ENCODE measurements at regions not wholly inside any gene's neighbourhood (a gene's known extent, or its start where the extent isn't known, plus 50 kb on each side); places are given as distances from the start of the nearest gene placed in this dataset.

DNA sequence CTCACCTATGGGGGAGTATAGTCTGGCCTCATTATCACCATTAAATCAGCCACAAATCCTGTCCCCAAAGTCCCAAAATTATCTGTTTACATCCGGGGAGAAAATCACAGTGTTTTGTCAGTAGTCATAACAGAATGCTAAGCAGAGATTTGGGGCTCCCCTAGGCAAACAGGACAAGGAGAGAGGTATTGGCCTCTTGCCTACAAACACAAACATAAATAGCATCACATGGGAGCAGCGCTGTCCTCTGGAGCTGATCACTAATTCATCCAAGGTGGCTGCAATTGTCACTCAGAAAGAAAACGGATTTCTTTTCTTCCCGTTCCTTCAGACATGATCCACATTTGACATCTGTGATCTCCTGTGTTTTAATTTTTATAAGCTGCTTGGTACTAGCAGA, 1028.1 kb downstream of the NTRK3 start:
- TF ChIP-seq POLR2AphosphoS5 (IDR thresholded peaks at IDR 0.05; ENCODE audit: borderline replicate concordance, low read depth, low read length) = no peak
- no peak for TF ChIP-seq EZH2 (IDR thresholded peaks at IDR 0.05)
- TF ChIP-seq FOXP2 (optimal IDR thresholded peaks at IDR 0.05; ENCODE audit: control extremely low read depth, extremely low read length, insufficient read depth) = no peak
- no peak for DNase-seq (ENCODE audit: low read depth, low spot score)
- Histone ChIP-seq H3K27ac (no peak overlapping the region), H3K36me3 (ENCODE audit: insufficient read depth, low read length) (no peaks in the 10 kb centered on the region), H3K4me3 (no peak overlapping the region), H3K9ac (ENCODE audit: insufficient read length) (no peak overlapping the region), H3K9me3 (ENCODE audit: low read depth, low read length) (no peaks in the 10 kb centered on the region)

- H3K36me3 ChIP-seq (ENCODE audit: insufficient read depth, low read length) = no peaks in the 10 kb centered on the region
- TF ChIP-seq EZH2 (IDR thresholded peaks at IDR 0.05) (no peak), POLR2AphosphoS5 (IDR thresholded peaks at IDR 0.05; ENCODE audit: borderline replicate concordance, low read depth, low read length) (no peak), FOXP2 (optimal IDR thresholded peaks at IDR 0.05; ENCODE audit: control extremely low read depth, extremely low read length, insufficient read depth) (no peak)
- no peak overlapping the region for H3K27ac ChIP-seq
- no peak overlapping the region for H3K4me3 ChIP-seq
- H3K9ac ChIP-seq (ENCODE audit: insufficient read length) = no peak overlapping the region
- DNase-seq (ENCODE audit: low read depth, low spot score) = no peak
- no peaks in the 10 kb centered on the region for H3K9me3 ChIP-seq (ENCODE audit: low read depth, low read length)
These were observed 1028.7 kb downstream of the NTRK3 start for GRCh38 chr15:87227846-87228245.

GRCh38 chr15:87225436-87225835, 1031.1 kb downstream of the NTRK3 start:
- Histone ChIP-seq H3K9me3 (ENCODE audit: low read depth, low read length) (no peaks in the 10 kb centered on the region), H3K9ac (ENCODE audit: insufficient read length) (no peak overlapping the region), H3K27ac (no peak overlapping the region), H3K36me3 (ENCODE audit: insufficient read depth, low read length) (no peaks in the 10 kb centered on the region), H3K4me3 (no peak overlapping the region)
- TF ChIP-seq FOXP2 (optimal IDR thresholded peaks at IDR 0.05; ENCODE audit: control extremely low read depth, extremely low read length, insufficient read depth) (no peak), POLR2AphosphoS5 (IDR thresholded peaks at IDR 0.05; ENCODE audit: borderline replicate concordance, low read depth, low read length) (no peak), EZH2 (IDR thresholded peaks at IDR 0.05) (no peak)
- no peak for DNase-seq (ENCODE audit: low read depth, low spot score)

- H3K9me3 ChIP-seq (ENCODE audit: low read depth, low read length) = no peaks in the 10 kb centered on the region
- H3K9ac ChIP-seq (ENCODE audit: insufficient read length) = no peak overlapping the region
- H3K27ac ChIP-seq = no peak overlapping the region
- no peak for DNase-seq (ENCODE audit: low read depth, low spot score)
- TF ChIP-seq EZH2 (IDR thresholded peaks at IDR 0.05) (no peak), FOXP2 (optimal IDR thresholded peaks at IDR 0.05; ENCODE audit: control extremely low read depth, extremely low read length, insufficient read depth) (no peak), POLR2AphosphoS5 (IDR thresholded peaks at IDR 0.05; ENCODE audit: borderline replicate concordance, low read depth, low read length) (no peak)
- H3K4me3 ChIP-seq = no peak overlapping the region
- no peaks in the 10 kb centered on the region for H3K36me3 ChIP-seq (ENCODE audit: insufficient read depth, low read length)
These were observed 1032.1 kb downstream of the NTRK3 start for GRCh38 chr15:87224404-87224803.

- Histone ChIP-seq H3K9ac (ENCODE audit: insufficient read length) (no peak overlapping the region), H3K9me3 (ENCODE audit: low read depth, low read length) (no peaks in the 10 kb centered on the region), H3K27ac (no peak overlapping the region), H3K4me3 (no peak overlapping the region), H3K36me3 (ENCODE audit: insufficient read depth, low read length) (no peaks in the 10 kb centered on the region)
- DNase-seq (ENCODE audit: low read depth, low spot score) = no peak
- TF ChIP-seq EZH2 (IDR thresholded peaks at IDR 0.05) (no peak), POLR2AphosphoS5 (IDR thresholded peaks at IDR 0.05; ENCODE audit: borderline replicate concordance, low read depth, low read length) (no peak), FOXP2 (optimal IDR thresholded peaks at IDR 0.05; ENCODE audit: control extremely low read depth, extremely low read length, insufficient read depth) (no peak)
These were observed 1036.6 kb downstream of the NTRK3 start for GRCh38 chr15:87219650-87220615.

- Histone ChIP-seq H3K9ac (ENCODE audit: insufficient read length) (no peak overlapping the region), H3K9me3 (ENCODE audit: low read depth, low read length) (no peaks in the 10 kb centered on the region), H3K27ac (no peak overlapping the region), H3K36me3 (ENCODE audit: insufficient read depth, low read length) (no peaks in the 10 kb centered on the region), H3K4me3 (no peak overlapping the region)
- TF ChIP-seq POLR2AphosphoS5 (IDR thresholded peaks at IDR 0.05; ENCODE audit: borderline replicate concordance, low read depth, low read length) (no peak), FOXP2 (optimal IDR thresholded peaks at IDR 0.05; ENCODE audit: control extremely low read depth, extremely low read length, insufficient read depth) (no peak), EZH2 (IDR thresholded peaks at IDR 0.05) (no peak)
- no peak for DNase-seq (ENCODE audit: low read depth, low spot score)
These were observed 1041.4 kb downstream of the NTRK3 start for GRCh38 chr15:87215100-87215499.

GRCh38 chr15:87213626-87214025, 1042.9 kb downstream of the NTRK3 start:
- no peak overlapping the region for H3K27ac ChIP-seq
- no peaks in the 10 kb centered on the region for H3K9me3 ChIP-seq (ENCODE audit: low read depth, low read length)
- no peaks in the 10 kb centered on the region for H3K36me3 ChIP-seq (ENCODE audit: insufficient read depth, low read length)
- no peak for DNase-seq (ENCODE audit: low read depth, low spot score)
- no peak for TF ChIP-seq FOXP2 (optimal IDR thresholded peaks at IDR 0.05; ENCODE audit: control extremely low read depth, extremely low read length, insufficient read depth)
- no peak overlapping the region for H3K9ac ChIP-seq (ENCODE audit: insufficient read length)
- no peak overlapping the region for H3K4me3 ChIP-seq

DNA sequence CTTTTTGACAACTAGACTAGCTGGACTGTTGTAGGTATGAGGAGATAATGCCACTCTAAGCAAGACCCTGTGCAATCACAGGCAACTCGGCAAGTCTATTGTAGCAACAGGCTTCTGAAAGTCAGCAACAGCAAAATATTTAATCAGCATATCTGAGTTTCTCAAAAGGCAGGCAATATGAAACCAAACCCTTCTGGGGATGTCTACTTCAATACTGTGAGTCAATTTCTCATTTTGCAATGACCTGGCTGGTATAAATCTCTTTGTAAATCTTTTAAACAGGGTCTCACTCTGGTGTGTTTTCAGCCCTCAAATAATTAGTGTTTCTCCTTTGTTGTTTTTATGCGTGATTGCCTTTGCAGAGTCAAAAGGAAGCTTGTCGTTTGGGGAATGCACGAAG, 1044.5 kb downstream of the NTRK3 start:
- H3K27ac ChIP-seq = no peak overlapping the region
- H3K9me3 ChIP-seq (ENCODE audit: low read depth, low read length) = no peaks in the 10 kb centered on the region
- H3K4me3 ChIP-seq = no peak overlapping the region
- no peaks in the 10 kb centered on the region for H3K36me3 ChIP-seq (ENCODE audit: insufficient read depth, low read length)
- no peak overlapping the region for H3K9ac ChIP-seq (ENCODE audit: insufficient read length)
- TF ChIP-seq EZH2 (IDR thresholded peaks at IDR 0.05) (no peak), POLR2AphosphoS5 (IDR thresholded peaks at IDR 0.05; ENCODE audit: borderline replicate concordance, low read depth, low read length) (no peak), FOXP2 (optimal IDR thresholded peaks at IDR 0.05; ENCODE audit: control extremely low read depth, extremely low read length, insufficient read depth) (no peak)
- no peak for DNase-seq (ENCODE audit: low read depth, low spot score)
